ENCODE measurements at regions not wholly inside any gene's neighbourhood (a gene's known extent, or its start where the extent isn't known, plus 50 kb on each side); places are given as distances from the start of the nearest gene placed in this dataset.

DNA sequence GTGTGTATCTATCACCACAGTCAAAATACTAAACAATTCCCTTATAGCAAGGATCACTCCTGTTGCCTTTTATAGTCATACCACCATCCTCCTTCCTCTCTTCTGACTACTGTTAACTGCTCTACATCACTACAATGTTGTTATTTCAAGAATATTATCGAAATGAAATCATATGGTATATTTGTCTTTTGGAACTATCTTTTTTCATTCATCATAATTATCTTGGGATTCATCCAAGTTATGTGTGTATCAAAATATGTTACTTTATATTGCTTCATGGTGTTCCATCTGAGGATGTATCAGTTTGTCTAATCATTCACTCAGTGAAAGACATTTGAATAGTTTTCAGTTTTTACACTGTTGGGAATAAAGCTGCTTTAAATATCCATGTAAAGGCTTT, 1423.0 kb upstream of the PIK3C3 start:
- TF ChIP-seq, protein P1, sequence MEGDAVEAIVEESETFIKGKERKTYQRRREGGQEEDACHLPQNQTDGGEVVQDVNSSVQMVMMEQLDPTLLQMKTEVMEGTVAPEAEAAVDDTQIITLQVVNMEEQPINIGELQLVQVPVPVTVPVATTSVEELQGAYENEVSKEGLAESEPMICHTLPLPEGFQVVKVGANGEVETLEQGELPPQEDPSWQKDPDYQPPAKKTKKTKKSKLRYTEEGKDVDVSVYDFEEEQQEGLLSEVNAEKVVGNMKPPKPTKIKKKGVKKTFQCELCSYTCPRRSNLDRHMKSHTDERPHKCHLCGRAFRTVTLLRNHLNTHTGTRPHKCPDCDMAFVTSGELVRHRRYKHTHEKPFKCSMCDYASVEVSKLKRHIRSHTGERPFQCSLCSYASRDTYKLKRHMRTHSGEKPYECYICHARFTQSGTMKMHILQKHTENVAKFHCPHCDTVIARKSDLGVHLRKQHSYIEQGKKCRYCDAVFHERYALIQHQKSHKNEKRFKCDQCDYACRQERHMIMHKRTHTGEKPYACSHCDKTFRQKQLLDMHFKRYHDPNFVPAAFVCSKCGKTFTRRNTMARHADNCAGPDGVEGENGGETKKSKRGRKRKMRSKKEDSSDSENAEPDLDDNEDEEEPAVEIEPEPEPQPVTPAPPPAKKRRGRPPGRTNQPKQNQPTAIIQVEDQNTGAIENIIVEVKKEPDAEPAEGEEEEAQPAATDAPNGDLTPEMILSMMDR (IDR thresholded peaks at IDR 0.05; ENCODE audit: low read depth, low read length, poor library complexity, severe bottlenecking), result no peak
- TF ChIP-seq EZH2phosphoT487 (IDR thresholded peaks at IDR 0.05; ENCODE audit: borderline replicate concordance, low read length), result no peak
- Histone ChIP-seq H3K9me2 (replicated peaks; ENCODE audit: control insufficient read depth, low read length) (no peaks in the 10 kb centered on the region), H3K36me3 (ENCODE audit: control insufficient read depth, low read length) (no peaks in the 10 kb centered on the region), H3K4me2 (ENCODE audit: low read length) (no peak overlapping the region), H3K4me3 (ENCODE audit: low read length) (no peak overlapping the region), H3K4me1 (ENCODE audit: control insufficient read depth, low read length) (no peaks in the 10 kb centered on the region), H3K27ac (ENCODE audit: low read depth, low read length) (no peak overlapping the region), H3F3A (ENCODE audit: control insufficient read depth, insufficient read depth) (no peaks in the 10 kb centered on the region), H3K79me2 (ENCODE audit: control insufficient read depth, low read length) (no peaks in the 10 kb centered on the region), H3K9me3 (ENCODE audit: control insufficient read depth, insufficient read depth, low read length) (no peaks in the 10 kb centered on the region), H4K20me1 (ENCODE audit: control insufficient read depth, insufficient read depth, low read depth, low read length) (no peaks in the 10 kb centered on the region), H3K27me3 (ENCODE audit: control insufficient read depth, low read length) (no peaks in the 10 kb centered on the region)

DNA sequence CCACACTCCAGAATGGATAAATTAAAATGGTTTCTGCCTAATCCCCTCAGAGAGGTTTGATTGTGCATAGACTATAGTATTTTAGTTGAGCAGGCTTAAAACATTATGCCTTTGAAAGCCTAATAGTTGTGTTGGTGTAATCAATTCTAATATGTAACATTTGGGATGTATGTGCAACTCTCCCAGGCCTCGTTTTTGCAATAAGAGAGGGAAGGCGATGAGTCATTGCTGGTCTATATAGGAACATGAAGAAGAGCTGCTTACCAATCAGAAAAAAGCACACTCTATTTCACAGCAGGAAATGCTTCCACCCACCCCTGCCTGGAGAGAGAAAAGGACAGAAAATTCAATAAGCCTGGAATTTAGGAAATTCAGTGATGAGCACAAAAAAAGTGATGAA, 1424.0 kb upstream of the PIK3C3 start:
- no peaks in the 10 kb centered on the region for H3K9me3 ChIP-seq (ENCODE audit: control insufficient read depth, insufficient read depth, low read length)
- H3K9me2 ChIP-seq (replicated peaks; ENCODE audit: control insufficient read depth, low read length), result no peaks in the 10 kb centered on the region
- H3K27me3 ChIP-seq (ENCODE audit: control insufficient read depth, low read length), result no peaks in the 10 kb centered on the region
- no peak for TF ChIP-seq EZH2phosphoT487 (IDR thresholded peaks at IDR 0.05; ENCODE audit: borderline replicate concordance, low read length)
- TF ChIP-seq, protein P1 (IDR thresholded peaks at IDR 0.05; ENCODE audit: low read depth, low read length, poor library complexity, severe bottlenecking), result no peak
- H3K36me3 ChIP-seq (ENCODE audit: control insufficient read depth, low read length), result no peaks in the 10 kb centered on the region
- no peaks in the 10 kb centered on the region for H3F3A ChIP-seq (ENCODE audit: control insufficient read depth, insufficient read depth)
- H3K4me3 ChIP-seq (ENCODE audit: low read length), result no peak overlapping the region
- no peaks in the 10 kb centered on the region for H3K79me2 ChIP-seq (ENCODE audit: control insufficient read depth, low read length)
- no peak overlapping the region for H3K27ac ChIP-seq (ENCODE audit: low read depth, low read length)
- H3K4me1 ChIP-seq (ENCODE audit: control insufficient read depth, low read length), result no peaks in the 10 kb centered on the region
- H4K20me1 ChIP-seq (ENCODE audit: control insufficient read depth, insufficient read depth, low read depth, low read length), result no peaks in the 10 kb centered on the region
- H3K4me2 ChIP-seq (ENCODE audit: low read length), result no peak overlapping the region

DNA sequence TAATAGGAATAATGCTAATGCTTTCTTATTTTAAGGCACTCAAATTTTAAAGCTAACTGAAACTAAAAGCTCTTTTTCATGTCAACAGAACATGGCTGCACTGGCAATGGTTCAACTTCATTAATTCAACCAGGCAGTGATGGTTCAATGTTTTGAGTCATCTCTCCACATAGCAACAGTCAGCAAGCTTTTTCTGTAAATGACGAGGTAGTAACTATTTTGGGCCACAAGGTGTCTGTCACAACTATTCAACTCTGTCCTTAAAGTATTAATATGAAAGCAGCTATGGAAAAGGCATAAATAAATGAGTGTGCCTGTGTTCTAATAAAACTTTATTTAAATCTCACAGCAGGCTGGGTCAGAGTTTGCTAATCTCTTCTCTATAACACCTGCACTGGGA, 1425.6 kb upstream of the PIK3C3 start:
- H3K4me1 ChIP-seq (ENCODE audit: control insufficient read depth, low read length), result no peaks in the 10 kb centered on the region
- no peak overlapping the region for H3K4me3 ChIP-seq (ENCODE audit: low read length)
- no peaks in the 10 kb centered on the region for H4K20me1 ChIP-seq (ENCODE audit: control insufficient read depth, insufficient read depth, low read depth, low read length)
- no peaks in the 10 kb centered on the region for H3K36me3 ChIP-seq (ENCODE audit: control insufficient read depth, low read length)
- H3K4me2 ChIP-seq (ENCODE audit: low read length), result no peak overlapping the region
- H3K27me3 ChIP-seq (ENCODE audit: control insufficient read depth, low read length), result no peaks in the 10 kb centered on the region
- H3K27ac ChIP-seq (ENCODE audit: low read depth, low read length), result no peak overlapping the region
- no peak for TF ChIP-seq EZH2phosphoT487 (IDR thresholded peaks at IDR 0.05; ENCODE audit: borderline replicate concordance, low read length)
- TF ChIP-seq, protein P1 (IDR thresholded peaks at IDR 0.05; ENCODE audit: low read depth, low read length, poor library complexity, severe bottlenecking), result peak; percentile 8
- H3K9me2 ChIP-seq (replicated peaks; ENCODE audit: control insufficient read depth, low read length), result no peaks in the 10 kb centered on the region
- H3K9me3 ChIP-seq (ENCODE audit: control insufficient read depth, insufficient read depth, low read length), result no peaks in the 10 kb centered on the region
- H3F3A ChIP-seq (ENCODE audit: control insufficient read depth, insufficient read depth), result no peaks in the 10 kb centered on the region
- H3K79me2 ChIP-seq (ENCODE audit: control insufficient read depth, low read length), result no peaks in the 10 kb centered on the region

DNA sequence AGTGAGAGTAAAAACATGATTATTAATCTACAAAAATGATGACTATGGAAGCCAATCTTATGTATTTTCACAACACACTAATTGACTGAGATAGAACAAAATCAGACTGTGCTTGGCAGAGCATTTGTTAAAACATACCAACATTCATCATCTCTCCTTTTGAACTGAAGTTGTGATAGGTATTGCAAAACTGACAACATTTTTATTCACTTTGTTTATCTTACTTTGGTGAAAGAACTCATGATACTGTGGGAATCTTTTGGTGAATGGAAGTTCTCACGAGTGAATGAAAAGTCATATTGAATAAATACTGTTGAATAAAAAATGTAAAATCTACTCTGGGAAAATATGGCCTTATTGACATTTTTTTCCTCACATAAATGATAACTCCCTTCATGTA, 1430.2 kb upstream of the PIK3C3 start:
- Histone ChIP-seq H3K4me1 (ENCODE audit: control insufficient read depth, low read length) (no peaks in the 10 kb centered on the region), H3K4me3 (ENCODE audit: low read length) (no peak overlapping the region), H3K79me2 (ENCODE audit: control insufficient read depth, low read length) (no peaks in the 10 kb centered on the region)

More for the DNA sequence above, 1430.2 kb upstream of the PIK3C3 start:
- no peaks in the 10 kb centered on the region for H3K27me3 ChIP-seq (ENCODE audit: control insufficient read depth, low read length)
- H3K9me3 ChIP-seq (ENCODE audit: control insufficient read depth, insufficient read depth, low read length), result no peaks in the 10 kb centered on the region; the same call in 1 of the 2 replicates
- H3K9me2 ChIP-seq (replicated peaks; ENCODE audit: control insufficient read depth, low read length), result no peaks in the 10 kb centered on the region
- no peak overlapping the region for H3K4me2 ChIP-seq (ENCODE audit: low read length)
- H4K20me1 ChIP-seq (ENCODE audit: control insufficient read depth, insufficient read depth, low read depth, low read length), result no peaks in the 10 kb centered on the region
- no peaks in the 10 kb centered on the region for H3F3A ChIP-seq (ENCODE audit: control insufficient read depth, insufficient read depth)
- no peak overlapping the region for H3K27ac ChIP-seq (ENCODE audit: low read depth, low read length)
- no peaks in the 10 kb centered on the region for H3K36me3 ChIP-seq (ENCODE audit: control insufficient read depth, low read length)
- TF ChIP-seq, protein P1 (IDR thresholded peaks at IDR 0.05; ENCODE audit: low read depth, low read length, poor library complexity, severe bottlenecking), result no peak
- TF ChIP-seq EZH2phosphoT487 (IDR thresholded peaks at IDR 0.05; ENCODE audit: borderline replicate concordance, low read length), result no peak

Data from DOHH2 (cell line).